Pancreas (tissue), 10 donors: ENCODE measurements at regions not wholly inside any gene's neighbourhood (a gene's known extent, or its start where the extent isn't known, plus 50 kb on each side); places are given as distances from the start of the nearest gene placed in this dataset.
A peak's percentile ranks its signal among the peaks of the same experiment; 100 is the strongest.
"Not testable (repeated sequence)": the region's sequence is repeated elsewhere in the genome, so short reads cannot be mapped to it uniquely, and the experiment has no call there.

Experiments used
- ATAC-seq, 4 donors: fragments of 200-7000 bp; cut with Tn5 transposase; one replicate each; pipeline versions ENCODE4 v1.8.0 to v1.9.1; 2020; ENCODE audit warnings: mild to moderate bottlenecking in 4 of 4, moderate library complexity in 4 of 4
- DNase-seq, 6 donors: peaks; one replicate each; pipeline ENCODE4 v3.0.0-alpha.2; 2020
- FAIRE-seq: peaks from 2 replicates; lab custom pipeline; 2012; peaks lifted over from hg19 to GRCh38; lab: Jason Lieb, UNC
- H3K27ac ChIP-seq, 4 donors: fragments of 200-600 bp; sonication (generic); 1 replicate in 3 of 4; 2 replicates in 1 of 4; pipeline versions ENCODE4 v1.5.0 to v1.8.0; 2020
- H3K27me3 ChIP-seq, 4 donors: fragments of 200-600 bp; one replicate each; pipeline ENCODE4 v1.8.0; 2021
- H3K36me3 ChIP-seq, 3 donors: fragments of 200-600 bp; sonication (generic) in 1 of 3; one replicate each; pipeline versions ENCODE4 v1.5.0 to v1.8.0; 2020 to 2021
- H3K4me1 ChIP-seq, 3 donors: fragments of 200-600 bp; one replicate each; pipeline ENCODE4 v1.8.0; 2021
- H3K4me3 ChIP-seq, 4 donors: fragments of 200-600 bp; sonication (generic) in 2 of 4; one replicate each; pipeline versions ENCODE4 v1.5.0 to v1.8.0; 2020 to 2021
- H3K9me3 ChIP-seq, 4 donors: fragments of 200-600 bp; one replicate each; pipeline ENCODE4 v1.8.0; 2021
- CTCF ChIP-seq, 4 donors: fragments of 200-600 bp; sonication (generic) in 3 of 4; IDR thresholded peaks; one replicate each; pipeline versions ENCODE4 v1.5.0 to v1.8.0; 2021; ENCODE audit warnings: antibody characterized with exemption in 4 of 4
- WGBS, 2 donors: extraction: QIAGEN DNeasy Blood & Tissue Kit; methylation state at CpG; one replicate each; pipeline ENCODE4 v1.1.7; 2013; 5-methylcytosine and 5-hydroxymethylcytosine counted together
- intact Hi-C, 3 donors: fragments of 100-400 bp; cut with DNase I; formaldehyde crosslinking; loops; one replicate each; pipeline versions ENCODE4 v1.11.1 to v1.14.2; 2022
- donor health status: healthy with polysubstance abuse.
- donor health status: DM: no; HTN: no; CAD: no; lungs with moderate emphysema.
- donor health status: DM: no; HTN: no; CAD: no.
- donor health status: control.
- donor health status: control.
- donor health status: Bipolar disorder and iron deficiency.
- donor health status: DM: yes; HTN: yes; CAD: no.
- donor health status: DM: no; HTN: no; CAD: no.
- donor health status: DM: no; HTN: no; CAD: no.
- donor health status: DM: yes; HTN: yes; CAD: no.

GRCh38 chr2:747762-748351, 70.7 kb upstream of the TMEM18 start:
- ATAC-seq (no peak), FAIRE-seq (no peak), DNase-seq (no peak)
- intact Hi-C loops: no loop called here
- no peak for TF ChIP-seq CTCF (IDR thresholded peaks at IDR 0.05)
- WGBS, 2 donors: 81 to 85% methylated on average over 12 of the region's 12 CpGs
- Histone ChIP-seq H3K27me3 (peaks cover 0 to 14% (median 0%) of the 10 kb centered on the region in 4 donors), H3K36me3 (no peaks in the 10 kb centered on the region), H3K4me1 (no peaks in the 10 kb centered on the region), H3K4me3 (no peak overlapping the region), H3K9me3 (no peaks in the 10 kb centered on the region), H3K27ac (no peak overlapping the region)

- WGBS, 2 donors: 53 to 58% methylated on average over 4 of the region's 4 CpGs
- H3K27me3 ChIP-seq: peaks cover 0 to 14% (median 0%) of the 10 kb centered on the region in 4 donors
- intact Hi-C loops: no loop called here
These were observed 69.5 kb upstream of the TMEM18 start for GRCh38 chr2:746697-747096.

GRCh38 chr2:744088-744487, 66.9 kb upstream of the TMEM18 start:
- DNase-seq (no peak), FAIRE-seq (no peak), ATAC-seq (no peak)
- peaks cover 0 to 14% (median 0%) of the 10 kb centered on the region in 4 donors for H3K27me3 ChIP-seq
- no peak overlapping the region for H3K27ac ChIP-seq
- intact Hi-C loops: no loop called here
- no peak for TF ChIP-seq CTCF (IDR thresholded peaks at IDR 0.05)
- WGBS, 2 donors: 74 to 75% methylated on average over 3 of the region's 3 CpGs
- no peaks in the 10 kb centered on the region for H3K9me3 ChIP-seq
- H3K4me3 ChIP-seq: no peak overlapping the region
- no peaks in the 10 kb centered on the region for H3K36me3 ChIP-seq
- H3K4me1 ChIP-seq: no peaks in the 10 kb centered on the region

More at GRCh38 chr2:746697-747096, 69.5 kb upstream of the TMEM18 start:
- ATAC-seq (no peak), FAIRE-seq (no peak), DNase-seq (no peak)
- no peak overlapping the region for H3K4me3 ChIP-seq
- TF ChIP-seq CTCF (IDR thresholded peaks at IDR 0.05): no peak
- H3K36me3 ChIP-seq: no peaks in the 10 kb centered on the region
- H3K4me1 ChIP-seq: no peaks in the 10 kb centered on the region
- H3K27ac ChIP-seq: no peak overlapping the region
- no peaks in the 10 kb centered on the region for H3K9me3 ChIP-seq

GRCh38 chr2:742221-742620, 65.0 kb upstream of the TMEM18 start:
- FAIRE-seq: no peak
- DNase-seq: no peak
- Histone ChIP-seq H3K27me3 (peaks cover 0 to 14% (median 0%) of the 10 kb centered on the region in 4 donors), H3K36me3 (no peaks in the 10 kb centered on the region), H3K27ac (no peak overlapping the region), H3K9me3 (no peaks in the 10 kb centered on the region), H3K4me1 (no peaks in the 10 kb centered on the region), H3K4me3 (no peak overlapping the region)
- no peak for ATAC-seq
- intact Hi-C loops: no loop called here
- TF ChIP-seq CTCF (IDR thresholded peaks at IDR 0.05): no peak
- 63 to 64% methylated on average over 9 of the region's 9 CpGs for WGBS, 2 donors

GRCh38 chr2:741195-741496, 63.9 kb upstream of the TMEM18 start:
- H3K4me3 ChIP-seq: peak overlapping the region in 1 of 4 donors; percentile 49
- ATAC-seq (peak in 1 of 4 donors; percentile 8), DNase-seq (no peak), FAIRE-seq (no peak)
- H3K27ac ChIP-seq: no peak overlapping the region
- H3K4me1 ChIP-seq: no peaks in the 10 kb centered on the region
- intact Hi-C loops: no loop called here
- peaks cover 0 to 14% (median 0%) of the 10 kb centered on the region in 4 donors for H3K27me3 ChIP-seq
- H3K36me3 ChIP-seq: no peaks in the 10 kb centered on the region
- 13 to 30% methylated on average over 3 of the region's 3 CpGs for WGBS, 2 donors
- no peak for TF ChIP-seq CTCF (IDR thresholded peaks at IDR 0.05)
- H3K9me3 ChIP-seq: no peaks in the 10 kb centered on the region

- H3K9me3 ChIP-seq, H3K4me1 ChIP-seq, H3K36me3 ChIP-seq, intact Hi-C loops: not testable (repeated sequence)
- DNase-seq (peak; percentile 81 to 91 (median 88)), FAIRE-seq (peak; percentile 98), ATAC-seq (peak; percentile 46 to 89 (median 77))
- peak overlapping the region in 2 of 4 donors; percentile 51 to 69 for H3K27ac ChIP-seq
- H3K27me3 ChIP-seq: peaks cover 0 to 14% (median 0%) of the 10 kb centered on the region in 4 donors
- H3K4me3 ChIP-seq: peak overlapping the region; percentile 19 to 49 (median 36)
- WGBS, 2 donors: 1 to 2% methylated on average over 38 to 41 of the region's 41 CpGs
These were observed 63.4 kb upstream of the TMEM18 start for GRCh38 chr2:740322-741194.

GRCh38 chr2:739864-740321, 62.7 kb upstream of the TMEM18 start:
- peak overlapping the region; percentile 19 to 49 (median 36) for H3K4me3 ChIP-seq
- peak; percentile 88 for FAIRE-seq
- H3K9me3 ChIP-seq, H3K4me1 ChIP-seq, H3K36me3 ChIP-seq, intact Hi-C loops: not testable (repeated sequence)
- ATAC-seq: peak in 3 of 4 donors; percentile 28 to 68 (median 53)
- peaks cover 0 to 14% (median 0%) of the 10 kb centered on the region in 4 donors for H3K27me3 ChIP-seq
- WGBS, 2 donors: 13 to 16% methylated on average over 20 to 23 of the region's 23 CpGs
- H3K27ac ChIP-seq: peak overlapping the region in 2 of 4 donors; percentile 51 to 69
- DNase-seq: peak; percentile 32 to 75 (median 63)
